Peyer's patch (tissue), 4 donors: ENCODE measurements at regions not wholly inside any gene's neighbourhood (a gene's known extent, or its start where the extent isn't known, plus 50 kb on each side); places are given as distances from the start of the nearest gene placed in this dataset.
"Not testable (repeated sequence)": the region's sequence is repeated elsewhere in the genome, so short reads cannot be mapped to it uniquely, and the experiment has no call there.

Experiments
- DNase-seq, 3 donors: peaks; one replicate each; pipeline ENCODE4 v3.0.0-alpha.2; 2017 to 2019
- H3K27ac ChIP-seq, 4 donors: fragments of 200-600 bp; sonication (generic); one replicate each; pipeline ENCODE4 v1.5.1; 2016 to 2019
- H3K27me3 ChIP-seq, 2 donors: fragments of 200-600 bp; sonication (generic); one replicate each; pipeline ENCODE4 v1.5.1; 2019
- H3K36me3 ChIP-seq, 3 donors: fragments of 200-600 bp; sonication (generic); one replicate each; pipeline ENCODE4 v1.5.1; 2016 to 2019
- H3K4me1 ChIP-seq, 4 donors: fragments of 200-600 bp; sonication (generic); one replicate each; pipeline ENCODE4 v1.5.1; 2016 to 2019
- H3K4me3 ChIP-seq, 4 donors: fragments of 200-600 bp; sonication (generic); 1 replicate in 3 of 4; 2 replicates in 1 of 4; pipeline ENCODE4 v1.5.1; 2016 to 2019; ENCODE audit warnings: mild to moderate bottlenecking in 1 of 4
- H3K9me3 ChIP-seq, 4 donors: fragments of 200-600 bp; sonication (generic); one replicate each; pipeline ENCODE4 v1.5.1; 2016 to 2019; ENCODE audit warnings: mild to moderate bottlenecking in 1 of 4
- POLR2A ChIP-seq, 2 donors: fragments of 450-650 bp; IDR thresholded peaks; one replicate each; pipeline ENCODE4 v1.5.1; 2017; ENCODE audit warnings: antibody characterized with exemption in 2 of 2, mild to moderate bottlenecking in 2 of 2, moderate library complexity in 2 of 2
- TF ChIP-seq, protein P1 (sequence below), 6 experiments: fragments of 450-650 bp in 4 of 6; fragments of 200-600 bp in 2 of 6; sonication (generic) in 1 of 6; IDR thresholded peaks; one replicate each; pipeline ENCODE4 v1.5.1; 2017 to 2019; ENCODE audit warnings: antibody characterized with exemption in 6 of 6, mild to moderate bottlenecking in 3 of 6, moderate library complexity in 1 of 6

GRCh38 chr19:28542394-28543243 lies 670.3 kb downstream of the UQCRFS1 start:
- DNase-seq: no peak
- Histone ChIP-seq H3K4me1 (no peaks in the 10 kb centered on the region), H3K9me3 (no peaks in the 10 kb centered on the region), H3K27ac (no peak overlapping the region), H3K36me3 (no peaks in the 10 kb centered on the region), H3K27me3 (no peaks in the 10 kb centered on the region), H3K4me3 (no peak overlapping the region)
- TF ChIP-seq, protein P1, sequence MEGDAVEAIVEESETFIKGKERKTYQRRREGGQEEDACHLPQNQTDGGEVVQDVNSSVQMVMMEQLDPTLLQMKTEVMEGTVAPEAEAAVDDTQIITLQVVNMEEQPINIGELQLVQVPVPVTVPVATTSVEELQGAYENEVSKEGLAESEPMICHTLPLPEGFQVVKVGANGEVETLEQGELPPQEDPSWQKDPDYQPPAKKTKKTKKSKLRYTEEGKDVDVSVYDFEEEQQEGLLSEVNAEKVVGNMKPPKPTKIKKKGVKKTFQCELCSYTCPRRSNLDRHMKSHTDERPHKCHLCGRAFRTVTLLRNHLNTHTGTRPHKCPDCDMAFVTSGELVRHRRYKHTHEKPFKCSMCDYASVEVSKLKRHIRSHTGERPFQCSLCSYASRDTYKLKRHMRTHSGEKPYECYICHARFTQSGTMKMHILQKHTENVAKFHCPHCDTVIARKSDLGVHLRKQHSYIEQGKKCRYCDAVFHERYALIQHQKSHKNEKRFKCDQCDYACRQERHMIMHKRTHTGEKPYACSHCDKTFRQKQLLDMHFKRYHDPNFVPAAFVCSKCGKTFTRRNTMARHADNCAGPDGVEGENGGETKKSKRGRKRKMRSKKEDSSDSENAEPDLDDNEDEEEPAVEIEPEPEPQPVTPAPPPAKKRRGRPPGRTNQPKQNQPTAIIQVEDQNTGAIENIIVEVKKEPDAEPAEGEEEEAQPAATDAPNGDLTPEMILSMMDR (IDR thresholded peaks at IDR 0.05): no peak
- TF ChIP-seq POLR2A (IDR thresholded peaks at IDR 0.05): no peak

DNA sequence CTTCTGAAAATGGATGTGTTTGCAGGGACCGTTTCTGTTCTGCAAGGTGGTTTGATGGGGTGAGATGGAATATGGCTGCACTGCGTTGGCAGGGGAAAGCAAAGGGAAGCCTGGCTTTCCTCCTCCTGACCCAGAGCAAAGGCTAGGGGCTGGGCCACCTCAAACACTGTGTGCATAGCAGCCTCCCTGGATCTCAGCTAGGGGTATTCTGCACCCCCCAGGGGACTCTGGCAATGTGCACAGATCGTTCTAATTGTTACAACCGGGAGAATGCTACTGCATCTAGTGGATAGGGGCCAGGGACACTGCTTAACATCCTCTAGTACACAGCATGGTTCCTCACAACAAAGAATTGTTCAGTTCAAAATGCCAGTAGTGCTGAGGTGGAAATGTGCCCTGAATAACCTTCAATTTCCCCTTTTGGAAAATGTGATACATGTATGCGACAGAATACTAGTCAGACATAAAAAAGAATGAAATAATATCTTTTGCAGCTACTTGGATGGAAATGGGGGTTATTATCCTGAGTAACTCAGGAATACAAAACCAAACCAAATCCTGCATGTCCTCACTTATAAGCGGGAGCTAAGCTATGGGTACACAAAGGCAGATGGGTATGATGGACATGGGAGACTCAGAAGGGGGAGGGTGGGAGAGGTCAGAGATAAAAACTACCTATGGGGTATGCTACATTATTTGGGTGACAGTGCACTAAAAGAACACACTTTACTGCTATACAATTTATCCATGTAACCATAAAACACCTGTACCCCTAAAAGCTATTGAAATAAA lies 671.2 kb downstream of the UQCRFS1 start:
- TF ChIP-seq, protein P1 (IDR thresholded peaks at IDR 0.05): no peak
- TF ChIP-seq POLR2A (IDR thresholded peaks at IDR 0.05): no peak
- no peak for DNase-seq

DNA sequence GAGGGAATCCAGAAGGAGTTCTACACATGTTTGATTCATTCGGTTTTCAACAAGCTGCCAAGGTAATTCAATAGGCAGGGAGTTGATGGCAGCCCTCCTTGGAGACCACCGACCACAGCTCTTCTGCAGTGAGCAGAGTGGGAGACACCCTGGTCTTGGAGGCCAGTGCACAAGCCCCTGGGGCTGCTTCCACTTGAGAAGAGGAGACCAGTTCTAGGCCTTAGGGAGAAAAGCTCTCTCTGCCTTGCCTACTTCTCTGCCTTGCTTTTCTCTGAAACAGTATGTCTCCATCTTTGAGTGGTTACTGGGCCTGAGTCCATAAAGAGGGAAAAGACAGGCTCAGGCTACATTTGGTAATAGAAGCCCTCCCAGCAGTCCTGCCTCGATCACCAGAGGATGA lies 671.9 kb downstream of the UQCRFS1 start:
- Histone ChIP-seq H3K27me3 (no peaks in the 10 kb centered on the region), H3K4me1 (no peaks in the 10 kb centered on the region), H3K9me3 (no peaks in the 10 kb centered on the region), H3K27ac (no peak overlapping the region), H3K36me3 (no peaks in the 10 kb centered on the region), H3K4me3 (no peak overlapping the region)
- DNase-seq: no peak
- TF ChIP-seq, protein P1 (IDR thresholded peaks at IDR 0.05): no peak
- no peak for TF ChIP-seq POLR2A (IDR thresholded peaks at IDR 0.05)

More for the DNA sequence above, 671.2 kb downstream of the UQCRFS1 start:
- Histone ChIP-seq H3K4me3 (no peak overlapping the region), H3K4me1 (no peaks in the 10 kb centered on the region), H3K27ac (no peak overlapping the region), H3K27me3 (no peaks in the 10 kb centered on the region), H3K36me3 (no peaks in the 10 kb centered on the region), H3K9me3 (no peaks in the 10 kb centered on the region)

DNA sequence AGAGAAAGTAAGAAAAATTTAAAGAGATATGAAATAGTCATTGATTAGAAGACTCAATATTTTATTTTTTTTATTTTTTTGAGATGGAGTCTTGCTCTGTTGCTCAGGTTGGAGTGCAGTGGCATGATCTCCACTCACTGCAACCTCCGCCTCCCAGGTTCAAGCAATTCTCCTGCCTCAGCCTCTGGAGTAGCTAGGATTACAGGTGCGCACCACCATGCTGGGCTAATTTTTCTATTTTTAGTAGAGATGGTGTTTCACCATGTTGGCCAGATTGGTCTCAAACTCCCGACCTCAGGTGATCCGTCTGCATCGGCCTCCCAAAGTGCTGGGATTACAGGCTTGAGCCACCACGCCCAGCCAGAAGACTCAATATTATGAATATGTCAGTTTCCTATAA lies 672.6 kb downstream of the UQCRFS1 start:
- H3K36me3 ChIP-seq, DNase-seq, H3K9me3 ChIP-seq, H3K4me1 ChIP-seq, H3K4me3 ChIP-seq, H3K27ac ChIP-seq, H3K27me3 ChIP-seq: not testable (repeated sequence)

DNA sequence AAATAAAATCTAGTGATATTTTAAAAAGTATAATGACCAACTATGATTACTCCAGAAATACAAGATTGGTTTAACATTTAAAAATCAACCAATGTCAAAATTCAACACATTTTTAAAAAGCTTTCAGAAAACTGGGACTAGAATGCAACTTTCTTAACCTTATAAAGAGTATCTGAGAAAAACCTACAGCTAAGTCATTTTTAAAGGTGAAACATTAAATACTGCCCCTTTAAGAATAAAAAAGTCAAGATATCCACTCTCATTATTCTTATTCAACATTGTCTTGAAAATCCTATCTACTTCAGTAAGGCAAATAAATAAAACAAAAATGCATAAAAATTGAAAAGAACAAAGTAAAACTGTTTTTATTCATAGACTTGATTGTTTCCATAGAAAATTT lies 673.2 kb downstream of the UQCRFS1 start:
- no peaks in the 10 kb centered on the region for H3K9me3 ChIP-seq
- DNase-seq: no peak
- no peak for TF ChIP-seq POLR2A (IDR thresholded peaks at IDR 0.05)
- TF ChIP-seq, protein P1 (IDR thresholded peaks at IDR 0.05): no peak
- no peaks in the 10 kb centered on the region for H3K4me1 ChIP-seq
- H3K4me3 ChIP-seq: no peak overlapping the region
- no peaks in the 10 kb centered on the region for H3K27me3 ChIP-seq
- no peaks in the 10 kb centered on the region for H3K36me3 ChIP-seq
- H3K27ac ChIP-seq: no peak overlapping the region

- H3K36me3 ChIP-seq, DNase-seq, H3K27me3 ChIP-seq, H3K27ac ChIP-seq, H3K9me3 ChIP-seq, H3K4me3 ChIP-seq, H3K4me1 ChIP-seq: not testable (repeated sequence)
These were observed 674.4 kb downstream of the UQCRFS1 start for GRCh38 chr19:28538579-28538978.
